ENCODE measurements at regions not wholly inside any gene's neighbourhood (a gene's known extent, or its start where the extent isn't known, plus 50 kb on each side); places are given as distances from the start of the nearest gene placed in this dataset.

GRCh38 chr6:97674802-97675201, 391.8 kb upstream of the MMS22L start:
- Histone ChIP-seq H3K4me3 (no peak overlapping the region), H3K36me3 (ENCODE audit: low read depth) (no peaks in the 10 kb centered on the region), H3K4me1 (ENCODE audit: low read depth) (no peaks in the 10 kb centered on the region), H3K9me3 (no peaks in the 10 kb centered on the region)
- ATAC-seq (no peak), DNase-seq (no peak)
- no peak for TF ChIP-seq CTCF (IDR thresholded peaks at IDR 0.05)
- intact Hi-C loops (cut with DNase I, micrococcal nuclease), result no loop called here

- no peak for ATAC-seq
- no peak overlapping the region for H3K4me3 ChIP-seq
- intact Hi-C loops (cut with DNase I, micrococcal nuclease), result no loop called here
- H3K9me3 ChIP-seq, result no peaks in the 10 kb centered on the region
- no peak for TF ChIP-seq CTCF (IDR thresholded peaks at IDR 0.05)
- H3K4me1 ChIP-seq (ENCODE audit: low read depth), result no peaks in the 10 kb centered on the region
- DNase-seq, result no peak
- no peaks in the 10 kb centered on the region for H3K36me3 ChIP-seq (ENCODE audit: low read depth)
Measured at GRCh38 chr6:97677626-97678025, 394.6 kb upstream of the MMS22L start.

GRCh38 chr6:97687916-97688315, 404.9 kb upstream of the MMS22L start:
- ATAC-seq, result no peak
- DNase-seq, result no peak
- H3K4me3 ChIP-seq, result no peak overlapping the region
- no peaks in the 10 kb centered on the region for H3K4me1 ChIP-seq (ENCODE audit: low read depth)
- no peaks in the 10 kb centered on the region for H3K9me3 ChIP-seq
- no peaks in the 10 kb centered on the region for H3K36me3 ChIP-seq (ENCODE audit: low read depth)
- TF ChIP-seq CTCF (IDR thresholded peaks at IDR 0.05), result no peak
- intact Hi-C loops (cut with DNase I, micrococcal nuclease), result no loop called here

- DNase-seq (no peak), ATAC-seq (no peak)
- intact Hi-C loops (cut with DNase I, micrococcal nuclease), result no loop called here
- TF ChIP-seq CTCF (IDR thresholded peaks at IDR 0.05), result no peak
- Histone ChIP-seq H3K36me3 (ENCODE audit: low read depth) (no peaks in the 10 kb centered on the region), H3K9me3 (no peaks in the 10 kb centered on the region), H3K4me1 (ENCODE audit: low read depth) (no peaks in the 10 kb centered on the region), H3K4me3 (no peak overlapping the region)
Measured at GRCh38 chr6:97689078-97689754, 406.2 kb upstream of the MMS22L start.

- Histone ChIP-seq H3K4me1 (ENCODE audit: low read depth) (no peaks in the 10 kb centered on the region), H3K4me3 (no peak overlapping the region), H3K36me3 (ENCODE audit: low read depth) (no peaks in the 10 kb centered on the region), H3K9me3 (no peaks in the 10 kb centered on the region)
- ATAC-seq, result no peak
- intact Hi-C loops (cut with DNase I, micrococcal nuclease), result no loop called here
- no peak for DNase-seq
- TF ChIP-seq CTCF (IDR thresholded peaks at IDR 0.05), result no peak
Measured at GRCh38 chr6:97697456-97697855, 414.4 kb upstream of the MMS22L start.

GRCh38 chr6:97701801-97702200, 418.8 kb upstream of the MMS22L start:
- intact Hi-C loops (cut with DNase I, micrococcal nuclease), result no loop called here
- no peaks in the 10 kb centered on the region for H3K36me3 ChIP-seq (ENCODE audit: low read depth)
- H3K4me3 ChIP-seq, result no peak overlapping the region
- ATAC-seq (no peak), DNase-seq (no peak)
- H3K9me3 ChIP-seq, result no peaks in the 10 kb centered on the region
- TF ChIP-seq CTCF (IDR thresholded peaks at IDR 0.05), result no peak
- no peaks in the 10 kb centered on the region for H3K4me1 ChIP-seq (ENCODE audit: low read depth)
